Astrocyte of the spinal cord (primary cell): ENCODE measurements at regions not wholly inside any gene's neighbourhood (a gene's known extent, or its start where the extent isn't known, plus 50 kb on each side); places are given as distances from the start of the nearest gene placed in this dataset.
A peak's percentile ranks its signal among the peaks of the same experiment; 100 is the strongest.

Source experiments
- DNase-seq: peaks from one replicate; pipeline ENCODE4 v3.0.0; 2011; ENCODE audit warnings: low read depth, low spot score
- H3K4me3 ChIP-seq: 2 replicates; pipeline ENCODE4 v1.5.1; 2011; ENCODE audit warnings: low read depth, mild to moderate bottlenecking, low read length, moderate library complexity
- in situ Hi-C: cut with HindIII; loops from 2 replicates; pipeline ENCODE4 v1.10.0; 2017; ENCODE audit warnings: low sequenced_read_pairs
- TF ChIP-seq, protein P1 (sequence below): IDR thresholded peaks from 2 replicates; pipeline ENCODE4 v1.5.1; 2012; ENCODE audit warnings: low read depth, mild to moderate bottlenecking, low read length, inconsistent platforms

DNA sequence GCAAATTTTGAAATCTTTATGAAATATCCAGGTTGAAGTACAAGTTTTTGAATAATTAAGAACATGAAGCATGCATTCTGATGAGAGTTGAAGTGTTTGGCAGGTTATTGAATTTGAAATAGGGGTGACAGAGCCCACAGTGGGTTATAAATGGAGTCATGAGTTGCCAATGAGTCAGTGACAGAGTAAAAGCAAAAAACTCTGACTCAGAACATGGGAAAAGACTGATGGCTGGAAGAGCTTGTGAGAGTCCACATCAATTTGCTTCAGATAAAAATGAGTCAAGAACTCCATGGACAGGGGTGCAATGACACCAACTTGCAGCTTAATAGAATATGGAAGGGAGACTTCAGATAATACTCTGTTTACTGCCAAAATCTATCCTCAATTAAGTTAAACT, 105.3 kb downstream of the SLC6A15 start:
- DNase-seq: peak; percentile 32
- in situ Hi-C loops: no loop called here
- no peak overlapping the region for H3K4me3 ChIP-seq
- TF ChIP-seq, protein P1, sequence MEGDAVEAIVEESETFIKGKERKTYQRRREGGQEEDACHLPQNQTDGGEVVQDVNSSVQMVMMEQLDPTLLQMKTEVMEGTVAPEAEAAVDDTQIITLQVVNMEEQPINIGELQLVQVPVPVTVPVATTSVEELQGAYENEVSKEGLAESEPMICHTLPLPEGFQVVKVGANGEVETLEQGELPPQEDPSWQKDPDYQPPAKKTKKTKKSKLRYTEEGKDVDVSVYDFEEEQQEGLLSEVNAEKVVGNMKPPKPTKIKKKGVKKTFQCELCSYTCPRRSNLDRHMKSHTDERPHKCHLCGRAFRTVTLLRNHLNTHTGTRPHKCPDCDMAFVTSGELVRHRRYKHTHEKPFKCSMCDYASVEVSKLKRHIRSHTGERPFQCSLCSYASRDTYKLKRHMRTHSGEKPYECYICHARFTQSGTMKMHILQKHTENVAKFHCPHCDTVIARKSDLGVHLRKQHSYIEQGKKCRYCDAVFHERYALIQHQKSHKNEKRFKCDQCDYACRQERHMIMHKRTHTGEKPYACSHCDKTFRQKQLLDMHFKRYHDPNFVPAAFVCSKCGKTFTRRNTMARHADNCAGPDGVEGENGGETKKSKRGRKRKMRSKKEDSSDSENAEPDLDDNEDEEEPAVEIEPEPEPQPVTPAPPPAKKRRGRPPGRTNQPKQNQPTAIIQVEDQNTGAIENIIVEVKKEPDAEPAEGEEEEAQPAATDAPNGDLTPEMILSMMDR: no peak

DNA sequence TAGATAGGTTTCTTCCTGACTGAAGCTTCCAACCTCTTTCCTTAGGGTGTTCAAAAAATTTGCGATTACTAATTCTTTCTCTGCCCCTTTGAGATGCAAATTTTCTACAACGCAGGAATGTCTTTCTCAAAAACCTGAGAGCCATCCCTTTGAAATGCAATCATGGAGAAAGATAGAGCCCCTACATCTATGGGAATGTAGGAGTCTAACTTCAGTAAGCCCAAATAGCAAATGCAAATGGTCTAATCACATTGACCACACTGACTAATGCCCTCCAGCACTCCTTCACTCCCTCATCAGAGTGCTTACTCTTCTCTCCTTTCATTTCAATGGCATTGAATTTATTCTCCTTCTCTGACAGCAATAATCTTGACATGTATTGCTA, 107.1 kb downstream of the SLC6A15 start:
- TF ChIP-seq, protein P1: no peak
- H3K4me3 ChIP-seq: no peak overlapping the region
- no peak for DNase-seq
- in situ Hi-C loops: no loop called here

DNA sequence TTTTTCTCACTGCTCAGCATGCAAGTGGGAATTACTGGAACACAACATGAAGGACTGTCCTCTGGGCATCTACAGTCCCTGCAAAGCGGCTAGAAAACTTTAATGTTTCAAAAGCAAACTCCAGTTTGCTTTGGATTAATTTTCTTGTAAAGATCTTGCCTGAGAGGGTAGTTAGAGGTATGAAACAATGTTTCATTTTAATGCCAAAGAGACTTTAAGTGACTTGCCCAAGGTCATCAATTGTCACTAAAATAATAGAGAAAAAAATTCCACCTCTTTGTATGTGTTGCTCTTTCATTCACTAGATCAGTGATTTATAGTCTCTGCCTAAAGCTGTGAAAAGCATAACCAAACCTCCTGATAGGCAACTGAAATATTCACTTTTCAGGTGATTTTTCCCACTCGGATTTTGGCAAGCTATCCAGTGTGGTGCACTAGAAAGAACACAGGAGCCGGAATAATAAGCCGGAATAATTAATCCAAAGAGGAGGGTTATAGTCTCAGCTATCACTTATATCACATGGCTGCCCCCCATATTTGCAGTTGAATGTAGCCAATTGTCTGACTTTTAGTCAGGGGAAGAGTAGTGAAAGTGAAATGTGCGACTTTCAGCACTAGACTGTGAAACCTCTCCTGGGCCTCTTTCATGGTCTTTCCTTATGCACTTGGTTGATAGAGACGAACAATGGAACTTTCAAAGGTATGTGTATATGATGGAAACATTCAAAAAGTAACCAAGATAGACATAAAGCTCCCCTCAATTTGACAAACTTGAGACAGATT, 107.7 kb downstream of the SLC6A15 start:
- in situ Hi-C loops: no loop called here
- DNase-seq: no peak
- no peak overlapping the region for H3K4me3 ChIP-seq
- TF ChIP-seq, protein P1: no peak

DNA sequence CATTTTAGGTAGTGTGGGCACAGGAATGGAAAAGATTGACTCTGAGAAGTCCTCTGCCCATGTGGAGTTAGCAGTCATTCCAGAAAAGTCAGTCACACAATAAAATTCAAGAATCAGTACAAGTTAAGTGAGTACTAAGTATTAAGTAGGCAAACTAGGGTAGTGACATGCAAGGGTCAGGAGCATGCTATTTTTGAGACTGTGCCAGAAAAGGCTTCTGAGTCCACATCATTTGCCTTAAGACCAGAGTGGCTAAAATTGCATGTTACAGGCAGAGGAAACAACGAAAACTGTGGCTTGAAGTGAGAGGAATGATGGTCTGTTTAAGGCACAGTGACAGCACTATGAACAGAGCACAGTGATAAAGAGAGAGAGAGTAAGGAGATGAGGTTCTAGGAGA, 108.9 kb downstream of the SLC6A15 start:
- DNase-seq: no peak
- TF ChIP-seq, protein P1: no peak
- no peak overlapping the region for H3K4me3 ChIP-seq
- in situ Hi-C loops: no loop called here

DNA sequence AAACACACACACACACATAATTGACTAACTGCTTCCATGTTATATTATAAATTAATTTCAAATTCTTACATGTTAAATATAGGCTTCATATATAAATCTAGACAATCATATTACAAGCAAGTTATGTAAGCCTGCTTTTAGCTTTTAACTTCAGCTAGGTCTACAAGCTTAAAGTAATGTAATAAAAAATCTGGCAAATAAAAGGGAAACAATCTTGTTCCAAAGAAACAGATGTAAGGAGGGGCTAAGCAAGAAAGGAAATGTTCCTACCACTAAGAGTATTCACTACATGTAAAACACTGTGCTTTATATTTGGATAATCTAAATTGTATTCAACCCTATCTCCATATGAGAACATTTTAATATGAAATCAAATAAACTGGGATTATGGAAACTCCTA, 110.4 kb downstream of the SLC6A15 start:
- TF ChIP-seq, protein P1: no peak
- no peak overlapping the region for H3K4me3 ChIP-seq
- in situ Hi-C loops: no loop called here
- no peak for DNase-seq

DNA sequence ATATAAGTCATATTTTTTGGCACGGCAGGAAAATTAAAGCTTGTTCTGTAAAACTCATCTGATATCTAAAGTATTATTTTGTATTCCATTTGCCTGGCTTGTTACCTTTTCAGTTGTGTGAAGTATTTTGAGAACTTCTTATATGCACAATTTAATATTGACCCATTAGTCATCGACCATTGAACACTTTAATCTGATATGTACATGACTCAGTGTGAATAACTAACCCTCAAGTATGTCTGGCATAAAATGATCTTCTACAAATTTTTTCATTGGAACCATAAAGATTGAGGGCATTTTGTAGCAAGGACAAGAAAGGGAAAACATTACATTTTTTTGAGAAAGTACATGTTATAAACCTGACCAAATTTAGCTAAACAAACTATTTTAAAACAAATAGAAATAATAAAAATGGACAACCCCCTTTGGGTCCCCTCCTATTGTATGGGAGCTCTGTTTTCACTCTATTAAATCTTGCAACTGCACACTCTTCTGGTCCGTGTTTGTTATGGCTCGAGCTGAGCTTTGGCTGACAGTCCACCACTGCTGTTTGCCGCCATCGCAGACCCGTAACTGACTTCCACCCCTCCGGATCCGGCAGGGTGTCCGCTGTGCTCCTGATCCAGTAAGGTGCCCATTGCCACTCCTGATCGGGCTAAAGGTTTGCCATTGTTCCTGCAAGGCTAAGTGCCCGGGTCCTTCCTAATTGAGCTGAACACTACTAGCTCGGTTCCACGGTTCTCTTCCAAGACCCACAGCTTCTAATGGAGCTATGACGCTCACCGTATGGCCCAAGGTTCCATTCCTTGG, 118.8 kb downstream of the SLC6A15 start:
- DNase-seq: peak; percentile 67
- in situ Hi-C loops: no loop called here
- TF ChIP-seq, protein P1: no peak

More for the DNA sequence above, 118.8 kb downstream of the SLC6A15 start:
- no peak overlapping the region for H3K4me3 ChIP-seq
